ENCODE measurements at regions not wholly inside any gene's neighbourhood (a gene's known extent, or its start where the extent isn't known, plus 50 kb on each side); places are given as distances from the start of the nearest gene placed in this dataset.

DNA sequence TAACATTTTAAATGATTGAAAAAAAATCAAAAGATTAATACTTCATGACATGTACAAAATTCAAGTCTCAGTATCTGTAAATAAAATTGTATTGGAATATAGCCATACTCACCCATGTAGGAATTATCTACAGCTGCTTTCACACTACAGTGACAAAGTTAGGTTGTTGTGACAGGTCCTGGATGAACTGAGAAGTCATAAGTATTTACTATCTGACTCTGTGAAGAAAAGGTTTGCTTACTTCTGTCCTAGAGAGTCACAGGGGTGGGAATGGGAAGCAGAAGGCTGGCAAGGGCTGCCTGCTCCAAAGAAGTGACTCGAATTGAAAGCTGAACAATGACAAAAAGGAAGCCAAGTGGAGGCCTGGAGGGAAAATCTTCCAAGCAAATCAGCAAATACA lies 155.2 kb downstream of the SLC30A10 start:
- DNase-seq (ENCODE audit: low read depth) = no peak

DNA sequence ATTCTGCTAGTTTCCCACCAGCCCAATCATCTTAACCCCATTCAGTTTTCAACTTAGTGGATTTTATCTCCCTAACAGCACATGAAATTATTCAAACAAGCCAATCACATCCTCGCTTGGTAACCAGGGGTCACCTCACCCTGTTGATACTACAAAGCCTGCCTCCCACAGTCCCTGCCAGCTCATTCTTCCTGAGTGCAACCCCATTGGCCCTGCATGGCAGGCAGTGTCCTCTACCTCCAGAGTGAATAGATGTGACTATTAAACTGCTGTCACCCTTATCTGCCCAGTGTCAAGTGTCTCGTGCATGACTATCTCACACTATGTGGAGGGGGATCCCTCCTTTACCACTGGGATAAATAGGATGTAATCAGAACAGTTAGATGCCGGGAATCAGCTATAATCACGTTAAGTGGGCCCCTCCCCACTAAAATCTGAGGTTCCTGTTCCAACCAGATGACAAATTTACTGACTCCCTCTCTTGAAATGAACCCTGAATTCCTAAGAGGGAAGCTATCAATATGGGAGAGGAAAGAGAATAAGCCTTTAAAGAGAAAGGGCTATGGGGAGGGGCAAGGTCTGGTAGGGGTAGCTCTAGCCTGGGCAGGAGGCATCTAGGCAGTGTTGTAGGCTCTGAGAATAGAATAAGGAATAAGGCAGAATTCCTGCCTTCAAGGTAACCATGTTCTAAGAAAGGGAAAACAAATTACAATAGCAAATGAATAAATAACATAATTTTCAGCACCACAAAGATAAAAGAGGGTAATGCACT lies 155.9 kb downstream of the SLC30A10 start:
- DNase-seq (ENCODE audit: low read depth) = no peak

DNA sequence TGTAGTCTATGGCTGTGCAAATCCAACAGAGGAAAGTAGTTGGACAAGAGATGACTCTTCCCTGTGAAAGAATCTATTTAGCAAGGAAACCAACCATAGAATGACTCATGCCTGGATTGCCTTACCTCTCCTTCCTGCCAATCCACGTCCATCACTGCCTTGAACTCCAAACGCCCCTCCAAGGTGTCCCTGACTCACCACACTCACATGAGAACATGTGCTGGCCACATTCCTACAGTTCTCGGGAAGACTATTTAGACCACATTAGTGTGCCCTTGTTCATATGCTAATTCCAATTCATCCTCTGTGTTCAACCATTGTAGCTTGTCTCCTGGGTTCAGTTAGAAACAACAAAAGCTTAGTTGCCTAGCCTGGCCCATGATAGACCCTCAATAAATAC lies 157.3 kb downstream of the SLC30A10 start:
- DNase-seq (ENCODE audit: low read depth) = peak; percentile 81

DNA sequence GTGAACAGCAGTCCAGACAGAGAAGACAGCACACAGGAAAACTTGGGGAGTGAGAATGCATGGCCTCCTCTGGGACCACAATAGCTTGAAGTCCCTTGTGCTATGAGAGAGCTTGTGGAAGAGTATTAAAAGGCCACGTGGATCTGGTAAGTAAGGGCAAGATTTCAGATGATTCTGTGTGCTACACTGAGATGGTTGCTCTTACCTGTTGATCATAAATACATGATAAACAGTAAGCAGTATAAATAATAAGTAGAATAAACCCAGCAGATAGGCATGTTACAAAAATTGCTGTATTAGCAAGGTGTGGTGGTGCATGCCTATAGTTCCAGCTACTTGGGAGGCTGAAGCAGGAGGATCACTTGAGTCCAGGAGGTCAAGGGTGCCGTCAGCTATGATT lies 150.4 kb upstream of the ZC3H11B start:
- DNase-seq (ENCODE audit: low read depth) = no peak

DNA sequence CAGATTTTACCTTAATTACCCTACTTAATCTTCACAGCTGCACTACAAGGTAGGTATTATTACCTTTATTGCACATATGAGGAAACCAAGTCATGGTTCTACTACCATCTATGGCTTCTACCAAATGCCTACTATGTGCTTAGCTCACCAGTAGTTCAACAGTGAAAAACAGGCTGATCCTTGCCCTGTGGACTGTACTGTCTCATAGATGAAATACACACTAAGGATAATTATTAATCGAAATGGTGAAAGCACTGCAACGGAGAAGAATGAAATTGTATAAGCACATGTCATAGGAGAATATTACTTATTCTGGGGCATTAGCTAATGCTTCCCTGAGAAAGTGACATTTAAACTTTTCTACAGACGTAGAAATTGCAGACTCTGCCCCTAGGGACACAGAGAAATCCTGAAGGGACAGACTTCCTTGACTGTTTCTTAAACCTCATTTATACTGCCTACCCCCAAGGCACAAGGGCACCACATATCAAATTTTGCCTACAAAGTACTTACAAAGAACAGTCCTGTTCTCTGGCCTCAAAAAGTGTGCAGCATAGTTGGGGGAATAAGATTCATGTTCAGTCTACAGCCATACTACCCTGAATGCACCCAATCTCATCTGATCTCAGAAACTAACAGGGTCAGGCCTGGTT lies 148.4 kb upstream of the ZC3H11B start:
- DNase-seq (ENCODE audit: low read depth) = no peak

DNA sequence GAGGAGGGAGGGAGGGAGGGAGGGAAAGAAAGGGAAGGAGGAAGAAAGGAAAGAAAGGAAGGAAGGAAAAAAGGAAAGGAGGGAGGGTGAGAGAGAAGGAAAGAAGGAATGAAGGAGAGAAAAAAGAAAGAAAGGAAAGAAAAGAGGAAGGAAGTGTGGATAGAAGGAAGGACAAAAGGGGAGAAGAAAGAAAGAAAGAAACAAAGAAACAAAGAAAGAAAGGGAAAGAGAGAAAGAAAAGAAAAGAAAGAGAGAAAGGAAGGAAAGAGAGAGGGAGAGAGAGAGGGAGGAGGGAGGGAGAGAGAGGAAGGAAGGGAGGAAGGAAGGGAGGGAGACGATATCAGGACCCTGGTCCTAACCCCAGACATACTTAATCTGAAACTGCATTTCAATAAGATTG lies 146.2 kb upstream of the ZC3H11B start:
- DNase-seq (ENCODE audit: low read depth) = no peak

DNA sequence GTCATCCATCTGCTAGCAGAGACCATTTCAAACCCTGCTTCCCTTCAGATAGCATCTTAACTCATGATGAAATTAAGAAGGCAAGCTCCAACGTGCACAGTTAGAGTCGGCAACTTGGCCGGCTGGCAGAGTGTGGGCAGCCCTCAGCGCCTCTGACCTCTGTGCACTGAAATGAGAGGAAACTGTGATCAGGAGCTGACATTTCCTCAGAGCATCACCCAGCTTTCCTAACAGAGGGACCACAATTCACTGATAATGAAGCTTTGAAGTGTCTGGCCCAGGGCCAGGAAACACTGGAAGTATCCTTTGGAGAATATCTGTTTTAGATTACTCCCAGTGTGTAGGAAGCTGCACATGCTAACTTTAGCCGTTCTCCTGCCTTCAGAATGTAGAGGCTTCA lies 145.0 kb upstream of the ZC3H11B start:
- no peak for DNase-seq (ENCODE audit: low read depth)

DNA sequence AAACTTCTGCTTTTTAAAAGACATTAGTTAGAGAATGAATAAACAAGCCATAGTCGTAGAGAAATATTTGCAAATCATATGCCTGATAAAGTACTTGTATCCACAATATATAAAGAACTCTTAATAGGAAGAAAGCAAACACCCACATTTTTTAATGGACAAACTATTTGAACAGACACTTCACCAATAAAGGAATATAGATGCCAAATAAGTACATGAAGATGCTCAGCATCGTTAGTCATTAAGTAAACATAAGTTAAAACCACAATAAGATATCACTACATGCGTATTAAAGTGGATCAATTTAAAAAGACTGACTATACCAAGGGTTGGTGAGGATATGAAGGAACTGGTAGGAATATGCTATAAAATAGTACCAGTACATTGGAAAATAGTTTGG lies 142.3 kb upstream of the ZC3H11B start:
- no peak for DNase-seq (ENCODE audit: low read depth)

DNA sequence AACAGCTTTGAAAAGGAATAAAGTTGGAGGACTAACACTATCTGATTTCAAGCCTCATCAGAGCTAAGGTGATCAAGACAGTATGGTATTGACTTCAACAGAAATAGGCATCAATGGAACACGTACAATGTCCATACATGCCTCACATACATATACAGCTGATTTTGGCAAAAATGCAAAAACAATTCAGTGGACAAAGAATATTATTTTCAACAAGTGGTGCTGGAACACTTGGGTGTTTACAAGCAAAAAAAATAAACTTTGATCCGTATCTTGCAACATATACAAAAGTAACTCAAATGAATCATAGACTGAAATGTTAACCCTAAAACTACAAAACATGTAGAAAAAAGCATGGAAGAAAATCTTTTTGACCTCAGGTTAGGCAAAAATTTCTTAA lies 141.9 kb upstream of the ZC3H11B start:
- no peak for DNase-seq (ENCODE audit: low read depth)

DNA sequence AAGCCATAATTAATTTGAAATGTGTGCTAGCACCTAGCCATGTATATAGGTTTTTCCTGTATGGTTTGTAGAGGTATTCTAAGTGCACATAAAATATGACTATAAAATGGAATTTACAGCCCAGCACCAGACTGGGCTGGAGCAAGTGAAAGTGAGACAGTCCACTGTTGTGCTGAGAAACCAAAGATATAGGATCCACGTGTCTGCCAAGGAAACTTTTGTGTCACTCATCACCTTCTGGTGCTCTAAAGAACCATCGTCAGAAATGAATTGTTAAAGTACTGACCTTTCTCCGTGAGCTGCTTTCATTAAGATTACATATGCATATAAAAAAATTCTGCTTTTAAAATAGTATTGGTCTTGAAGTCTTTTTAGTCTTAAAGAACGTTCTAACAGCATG lies 141.0 kb upstream of the ZC3H11B start:
- DNase-seq (ENCODE audit: low read depth) = no peak

DNA sequence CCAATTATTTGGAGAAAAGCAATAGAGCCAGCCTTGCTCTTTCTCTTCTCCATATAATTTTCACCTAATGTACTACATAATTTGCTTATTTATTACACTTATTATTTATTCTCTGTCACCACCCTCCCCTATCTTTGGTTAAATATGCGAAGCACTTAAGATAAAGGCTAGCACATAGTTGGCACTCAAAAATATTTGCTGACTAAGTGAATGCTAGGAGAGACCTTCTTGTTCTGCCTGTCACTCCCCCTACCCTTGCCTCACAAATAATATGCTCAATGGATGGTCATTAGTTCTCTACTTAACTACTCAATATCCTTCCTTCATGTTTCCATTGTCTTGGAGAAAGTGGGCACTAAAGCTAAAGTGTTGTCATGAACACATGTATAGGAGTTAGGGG lies 139.7 kb upstream of the ZC3H11B start:
- no peak for DNase-seq (ENCODE audit: low read depth)

DNA sequence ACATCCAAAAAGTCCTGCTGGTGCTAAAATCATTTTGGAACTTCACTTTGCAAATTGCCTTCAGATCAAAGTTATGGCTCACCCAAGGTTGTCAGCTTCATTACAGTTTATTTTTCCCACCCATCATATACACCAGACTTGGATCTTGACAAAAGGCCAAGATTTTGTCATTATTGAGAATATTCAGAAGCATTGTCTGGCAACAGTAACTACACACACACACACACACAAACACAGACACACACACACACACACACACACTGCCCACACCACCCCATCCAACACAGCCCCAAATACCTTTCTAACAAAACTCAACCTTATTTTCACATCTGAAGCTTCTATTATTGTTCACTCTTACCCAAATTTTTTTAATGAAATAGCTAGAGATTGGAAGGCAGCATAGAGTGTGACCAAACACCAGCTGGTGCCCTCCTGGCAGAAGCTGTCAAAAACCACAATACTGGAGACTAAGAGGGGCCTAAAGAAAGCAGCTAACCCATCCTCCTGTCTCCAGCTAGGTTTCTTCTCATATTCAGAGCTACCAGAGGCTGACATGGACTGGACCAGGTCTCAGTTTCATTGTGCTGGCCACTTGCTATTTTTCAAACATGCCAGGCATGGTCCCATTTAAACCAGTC lies 139.1 kb upstream of the ZC3H11B start:
- DNase-seq (ENCODE audit: low read depth) = no peak

DNA sequence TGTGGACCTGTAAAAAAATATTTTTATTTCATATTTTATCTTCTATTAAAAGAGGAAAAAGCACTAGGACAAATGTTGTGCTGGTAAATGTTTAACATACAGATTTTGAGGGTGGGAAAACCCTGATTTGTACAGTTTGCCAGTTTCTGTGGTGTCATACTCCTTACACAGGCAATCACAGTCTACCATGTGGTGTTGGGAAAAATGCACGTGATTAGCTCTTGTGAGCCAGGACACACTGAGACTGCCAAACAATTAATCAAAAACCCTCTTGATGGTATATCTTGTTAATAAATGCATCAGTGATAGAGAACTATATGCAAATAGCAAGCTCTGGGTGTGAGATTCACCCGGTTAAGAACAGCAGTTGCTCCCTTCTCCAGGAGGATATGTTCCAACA lies 136.5 kb upstream of the ZC3H11B start:
- DNase-seq (ENCODE audit: low read depth) = no peak

DNA sequence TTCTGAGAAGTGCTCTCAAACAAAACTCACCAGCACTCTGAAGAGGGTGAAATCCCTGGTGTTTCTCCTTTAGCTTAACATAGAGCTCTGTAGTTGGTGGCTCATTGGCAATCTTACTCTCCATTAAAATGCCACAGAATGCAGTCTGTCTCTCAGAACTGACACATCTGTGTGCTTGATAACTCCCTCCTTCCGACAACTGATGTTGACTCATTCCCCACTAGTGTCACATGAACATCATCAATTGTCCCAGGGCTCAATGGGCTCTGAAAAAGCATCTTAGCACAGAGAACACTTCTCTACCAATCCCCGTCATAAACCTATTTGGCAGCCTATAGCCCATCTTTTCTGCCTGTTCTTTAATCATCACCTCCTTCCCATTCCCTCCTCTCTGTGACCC lies 133.2 kb upstream of the ZC3H11B start:
- DNase-seq (ENCODE audit: low read depth) = no peak

DNA sequence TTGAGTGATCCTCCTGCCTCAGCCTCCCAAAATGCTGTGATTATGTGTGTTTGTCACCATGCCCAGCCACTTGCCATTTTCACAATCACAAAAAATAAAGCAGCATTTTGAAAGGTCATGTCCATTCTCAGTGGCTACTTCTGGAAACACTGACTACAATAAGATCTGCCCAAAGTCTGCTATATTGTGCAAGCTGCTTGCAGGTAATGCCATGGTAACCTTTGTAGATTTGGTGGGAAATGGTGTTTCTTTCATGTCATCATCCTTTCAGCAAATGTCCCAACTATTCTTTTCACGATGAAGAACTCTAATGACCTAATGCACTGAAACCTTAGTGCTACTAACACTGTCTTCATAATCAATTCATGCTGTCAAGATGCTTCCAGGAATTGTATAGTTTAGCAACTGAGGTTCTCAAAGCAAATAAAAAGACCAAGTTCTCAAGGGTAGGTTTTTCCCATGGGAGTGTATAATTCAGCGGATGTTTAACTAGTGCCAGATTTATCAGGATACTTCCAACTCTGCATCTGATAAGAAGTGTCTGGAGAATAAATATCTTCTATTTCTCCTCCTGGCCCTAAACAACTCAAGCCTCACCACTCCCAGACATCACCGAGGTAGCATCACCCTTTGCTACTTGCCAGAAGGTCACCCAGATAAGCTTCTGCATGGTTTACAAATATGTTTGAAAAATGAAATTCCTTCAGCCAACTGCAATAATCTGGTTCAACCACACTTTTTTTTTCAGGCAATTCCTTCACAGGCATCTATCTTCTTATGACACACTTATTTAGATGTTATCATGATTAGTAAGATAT lies 132.0 kb upstream of the ZC3H11B start:
- no peak for DNase-seq (ENCODE audit: low read depth)

DNA sequence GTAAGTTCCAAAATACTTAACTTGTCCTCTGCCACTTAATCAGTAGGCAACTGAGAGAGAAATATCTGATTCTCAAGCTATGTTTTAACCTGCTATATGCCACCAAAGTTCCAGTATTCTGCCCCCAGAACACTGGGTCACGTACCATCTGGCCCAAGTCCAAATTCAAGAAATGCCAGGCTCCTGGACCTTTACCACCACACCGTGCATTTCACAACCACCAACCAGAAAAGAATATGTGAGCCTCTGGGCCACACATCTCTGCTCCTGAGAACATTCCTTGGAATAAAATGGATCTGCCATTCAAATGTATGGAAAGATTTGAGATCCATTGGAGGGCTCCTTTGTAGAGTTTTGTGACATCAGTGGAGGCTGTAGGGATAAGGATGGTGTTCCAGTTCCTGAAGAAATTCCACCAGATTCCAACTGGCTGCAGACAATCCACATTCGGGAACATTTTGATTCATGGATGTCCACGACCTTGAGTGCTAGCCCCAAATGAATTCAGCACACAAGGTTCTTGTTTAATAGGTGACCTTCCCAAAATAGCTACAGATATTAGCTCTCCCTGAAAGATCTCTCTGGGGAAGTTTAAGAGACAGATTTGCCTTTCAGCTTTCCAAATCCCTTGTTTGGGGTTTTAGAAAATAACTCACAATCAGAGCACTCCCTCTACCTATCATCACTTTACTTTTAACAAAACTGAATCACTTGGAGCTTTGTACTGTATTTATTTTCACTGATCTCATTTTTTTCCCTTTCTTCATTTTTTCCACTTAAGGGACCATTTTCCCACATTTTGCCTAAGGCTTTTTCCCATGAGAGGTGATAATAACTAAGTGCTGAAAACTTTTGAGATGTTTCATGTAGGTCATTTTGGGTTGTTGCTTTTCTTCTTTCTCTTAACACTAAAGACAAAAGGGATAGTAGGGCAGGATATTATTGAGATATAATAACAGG lies 128.4 kb upstream of the ZC3H11B start:
- no peak for DNase-seq (ENCODE audit: low read depth)

DNA sequence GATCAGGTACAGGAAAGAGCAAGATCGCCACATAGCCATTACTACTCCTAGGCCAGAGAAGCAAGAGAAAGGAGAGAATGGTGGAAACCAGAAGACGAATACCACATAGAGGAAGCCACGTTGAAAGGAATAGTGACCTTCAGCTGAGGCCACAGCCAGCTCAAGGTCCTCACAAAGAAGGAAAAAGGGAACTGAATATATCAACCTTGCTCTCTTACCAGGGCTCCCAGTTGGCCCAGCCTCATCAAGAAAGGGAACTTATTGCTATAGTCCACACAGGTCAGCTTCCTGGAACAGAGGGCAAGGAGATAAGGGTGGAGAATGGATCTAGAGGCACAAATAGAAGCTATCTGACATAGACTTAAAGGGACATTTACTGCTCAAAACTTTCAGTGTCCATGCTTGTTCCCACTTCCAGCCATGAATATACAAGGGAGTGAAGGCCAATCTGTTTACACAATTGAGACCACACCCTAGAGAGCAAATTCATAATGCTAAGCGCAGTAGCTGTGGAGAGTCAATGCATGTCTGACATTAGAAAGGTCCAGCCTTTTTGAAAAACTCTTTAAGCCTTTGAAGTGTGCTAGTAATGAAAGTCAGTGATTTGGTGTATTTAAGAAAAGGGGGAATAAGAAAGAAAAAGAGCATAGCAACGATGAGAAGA lies 120.7 kb upstream of the ZC3H11B start:
- DNase-seq (ENCODE audit: low read depth) = no peak

DNA sequence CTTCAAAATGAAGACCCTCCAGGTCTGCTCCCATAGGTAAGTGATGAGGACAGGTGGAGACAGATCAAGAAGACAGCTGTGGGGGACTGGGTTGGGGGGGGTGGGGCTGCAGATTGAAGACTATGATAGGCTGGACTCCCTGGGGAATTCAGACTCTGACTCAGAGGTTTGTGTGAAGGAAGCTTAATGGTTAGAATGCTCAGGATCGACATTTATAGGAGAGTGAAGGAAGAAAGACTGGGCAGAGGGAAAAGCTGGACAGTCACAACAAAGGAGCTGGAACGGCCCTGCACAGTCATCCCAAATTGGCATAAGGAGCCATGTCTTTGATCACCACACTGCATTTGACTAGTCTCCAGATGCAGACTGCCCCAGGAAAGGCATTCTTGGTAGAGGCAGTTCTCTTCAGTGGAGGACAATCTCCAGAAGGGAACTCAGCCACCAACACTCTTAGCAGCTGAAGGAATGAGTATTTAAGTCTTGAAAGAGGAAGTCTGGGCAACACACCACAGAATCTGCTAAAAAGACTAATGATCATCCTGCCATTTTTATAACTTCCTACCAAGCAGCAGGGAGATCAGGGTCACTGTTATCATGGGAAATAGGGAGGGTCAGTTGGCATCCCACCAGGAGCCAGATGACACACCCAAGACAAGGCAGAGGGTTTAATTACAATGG lies 120.0 kb upstream of the ZC3H11B start:
- DNase-seq (ENCODE audit: low read depth) = no peak

DNA sequence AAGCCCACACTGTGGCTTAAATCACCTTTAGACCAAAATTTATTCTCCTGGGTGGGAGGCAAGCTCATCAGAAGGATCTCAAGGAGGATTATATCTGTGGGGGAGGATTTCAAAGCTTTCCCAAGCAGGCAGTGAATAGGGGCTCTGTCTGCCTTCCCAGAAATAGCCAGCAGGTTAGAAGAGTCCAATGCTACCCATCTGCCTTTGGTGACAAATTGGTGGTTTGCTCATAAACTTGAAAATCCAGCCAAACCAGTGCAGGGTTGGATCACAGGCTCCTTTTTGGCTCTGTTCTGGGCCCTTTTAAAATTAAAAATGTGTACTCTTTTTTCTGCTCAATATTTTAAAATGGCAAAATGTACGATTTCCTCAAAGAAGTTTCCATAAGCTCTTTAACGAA lies 118.9 kb upstream of the ZC3H11B start:
- no peak for DNase-seq (ENCODE audit: low read depth)

Measured in EH (cell line).